PC-9 (cell line): ENCODE measurements at regions not wholly inside any gene's neighbourhood (a gene's known extent, or its start where the extent isn't known, plus 50 kb on each side); places are given as distances from the start of the nearest gene placed in this dataset.

Experiments
- BruUV-seq: library from RNA; stranded (reverse); fragments of 400-500 nt; replicated peaks from 2 replicates; lab custom pipeline; 2021; lab: Mats Ljungman, UMichigan
- CTCF ChIA-PET: fragments of 300-600 bp; sonication (Branson Sonifier 250); formaldehyde crosslinking; loops from one replicate; lab custom pipeline; 2022; ENCODE audit warnings: antibody characterized with exemption; lab: Charles Lee
- POLR2A ChIA-PET: fragments of 300-600 bp; sonication (Branson Sonifier 250); formaldehyde crosslinking; loops from one replicate; lab custom pipeline; 2022; ENCODE audit warnings: antibody characterized with exemption; ENCODE audit not compliant: unreplicated experiment; lab: Charles Lee
- DNase-seq, 2 experiments: peaks; one replicate each; pipeline versions ENCODE4 v3.0.0 to v3.0.0-alpha.2; 2015 to 2022; ENCODE audit warnings: mixed read lengths in 1 of 2
- H2AFZ ChIP-seq: fragments of 200-600 bp; sonication (generic); 2 replicates; pipeline ENCODE4 v1.8.1; 2017; ENCODE audit warnings: antibody characterized with exemption
- H3F3A ChIP-seq: fragments of 200-600 bp; sonication (generic); 2 replicates; pipeline ENCODE4 v1.8.1; 2017; ENCODE audit warnings: antibody characterized with exemption, mild to moderate bottlenecking, low read depth; ENCODE audit not compliant: insufficient read depth
- H3K27ac ChIP-seq: fragments of 200-600 bp; sonication (generic); 2 replicates; pipeline ENCODE4 v1.6.1; 2016; ENCODE audit warnings: mixed run types
- H3K27me3 ChIP-seq: fragments of 200-600 bp; sonication (generic); 2 replicates; pipeline ENCODE4 v1.6.1; 2016; ENCODE audit warnings: low read depth, mixed run types; ENCODE audit not compliant: insufficient read depth
- H3K36me3 ChIP-seq: fragments of 200-600 bp; sonication (generic); 2 replicates; pipeline ENCODE4 v1.6.1; 2016; ENCODE audit warnings: low read depth, mixed run types
- H3K4me1 ChIP-seq: fragments of 200-600 bp; sonication (generic); replicated peaks from 2 replicates; pipeline ENCODE4 v1.6.1; 2016; ENCODE audit warnings: mixed run types; ENCODE audit not compliant: insufficient read depth
- H3K4me2 ChIP-seq: fragments of 200-600 bp; sonication (generic); 2 replicates; pipeline ENCODE4 v1.6.1; 2017; ENCODE audit warnings: mixed run types
- H3K4me3 ChIP-seq: fragments of 200-600 bp; sonication (generic); 2 replicates; pipeline ENCODE4 v1.6.1; 2016; ENCODE audit warnings: mixed run types
- H3K79me2 ChIP-seq: fragments of 200-600 bp; sonication (generic); 2 replicates; pipeline ENCODE4 v1.6.1; 2017; ENCODE audit warnings: low read depth, mixed run types
- H3K9me2 ChIP-seq: fragments of 200-600 bp; sonication (generic); 2 replicates; pipeline ENCODE4 v1.8.1; 2017; ENCODE audit warnings: mild to moderate bottlenecking; ENCODE audit not compliant: insufficient read depth
- H3K9me3 ChIP-seq: fragments of 200-600 bp; sonication (generic); 2 replicates; pipeline ENCODE4 v1.8.1; 2016; ENCODE audit warnings: low read depth; ENCODE audit not compliant: insufficient read depth
- H4K20me1 ChIP-seq: fragments of 200-600 bp; sonication (generic); 2 replicates; pipeline ENCODE4 v1.8.1; 2017; ENCODE audit not compliant: insufficient read depth
- CTCF ChIP-seq: fragments of 200-600 bp; sonication (generic); conservative IDR thresholded peaks from 2 replicates; pipeline ENCODE4 v1.6.1; 2017; ENCODE audit warnings: mixed run types, antibody characterized with exemption, mild to moderate bottlenecking, moderate library complexity
- EZH2 ChIP-seq: fragments of 200-600 bp; sonication (generic); IDR thresholded peaks from 2 replicates; pipeline ENCODE4 v1.8.0; 2017; ENCODE audit warnings: antibody characterized with exemption, low read depth
- intact Hi-C: fragments of 100-400 bp; cut with micrococcal nuclease; formaldehyde crosslinking; loops from one replicate; pipeline ENCODE4 v1.10.0; 2022; ENCODE audit not compliant: unreplicated experiment

GRCh38 chr11:37320921-37321320 is 722.9 kb upstream of the RAG2 start:
- peak in 1 of 2 experiments; percentile 75 for DNase-seq
- Histone ChIP-seq H3K27ac (no peak overlapping the region), H3K27me3 (no peaks in the 10 kb centered on the region), H3F3A (peaks cover 4% of the 10 kb centered on the region; the same call in 1 of the 2 replicates), H3K9me2 (0 out of 2 replicates have a peak, but pooled peaks cover 4% of the 10 kb centered on the region), H3K4me3 (no peak overlapping the region), H3K4me2 (no peak overlapping the region), H2AFZ (no peak overlapping the region), H3K79me2 (no peaks in the 10 kb centered on the region), H3K9me3 (no peaks in the 10 kb centered on the region), H3K4me1 (peaks cover 15% of the 10 kb centered on the region; the same call in 1 of the 2 replicates), H3K36me3 (no peaks in the 10 kb centered on the region), H4K20me1 (no peaks in the 10 kb centered on the region)
- ChIA-PET POLR2A (no interaction called here), CTCF (no interaction called here)
- no TSS peak for BruUV-seq
- TF ChIP-seq CTCF: 0 out of 2 replicates have a peak, but pooled peaks have one; percentile 12
- no peak for TF ChIP-seq EZH2
- intact Hi-C loops: no loop called here

GRCh38 chr11:37317803-37318202 is 719.8 kb upstream of the RAG2 start:
- DNase-seq: no peak
- Histone ChIP-seq H3K4me1 (peaks cover 15% of the 10 kb centered on the region; the same call in 1 of the 2 replicates), H3K9me3 (no peaks in the 10 kb centered on the region), H3K4me3 (no peak overlapping the region), H3K79me2 (no peaks in the 10 kb centered on the region), H4K20me1 (no peaks in the 10 kb centered on the region), H3K27ac (no peak overlapping the region), H3K27me3 (no peaks in the 10 kb centered on the region), H3K9me2 (no peaks in the 10 kb centered on the region), H3K4me2 (no peak overlapping the region), H3F3A (peaks cover 4% of the 10 kb centered on the region; the same call in 1 of the 2 replicates), H2AFZ (no peak overlapping the region), H3K36me3 (no peaks in the 10 kb centered on the region)
- CTCF ChIA-PET: no interaction called here
- no TSS peak for BruUV-seq
- POLR2A ChIA-PET: no interaction called here
- TF ChIP-seq EZH2 (no peak), CTCF (no peak)
- intact Hi-C loops: no loop called here

- no TSS peak for BruUV-seq
- Histone ChIP-seq H3K9me3 (no peaks in the 10 kb centered on the region), H3K27me3 (no peaks in the 10 kb centered on the region), H3K4me2 (no peak overlapping the region), H3K4me1 (no peaks in the 10 kb centered on the region), H3K27ac (no peak overlapping the region), H3K9me2 (0 out of 2 replicates have a peak, but pooled peaks cover 6% of the 10 kb centered on the region), H3K79me2 (no peaks in the 10 kb centered on the region), H3K4me3 (no peak overlapping the region), H3K36me3 (no peaks in the 10 kb centered on the region), H4K20me1 (no peaks in the 10 kb centered on the region), H2AFZ (no peak overlapping the region), H3F3A (no peaks in the 10 kb centered on the region; the same call in 1 of the 2 replicates)
- POLR2A ChIA-PET: no interaction called here
- intact Hi-C loops: no loop called here
- TF ChIP-seq EZH2: no peak
- TF ChIP-seq CTCF: no peak
- CTCF ChIA-PET: no interaction called here
- no peak for DNase-seq
These were observed 715.2 kb upstream of the RAG2 start for GRCh38 chr11:37313266-37313665.
